OCI-LY3 (cell line): ENCODE measurements at regions not wholly inside any gene's neighbourhood (a gene's known extent, or its start where the extent isn't known, plus 50 kb on each side); places are given as distances from the start of the nearest gene placed in this dataset.

Experiments used
- EZH2phosphoT487 ChIP-seq: fragments of 200-600 bp; shearing (Covaris generic); IDR thresholded peaks from 2 replicates; pipeline ENCODE4 v1.6.1; 2018; ENCODE audit warnings: antibody characterized with exemption, mixed run types, low read depth
- TF ChIP-seq, protein P1 (sequence below): fragments of 200-600, 300-600 bp; sonication (generic); IDR thresholded peaks from 2 replicates; pipeline ENCODE4 v1.5.1; 2014; ENCODE audit warnings: antibody characterized with exemption, low read length, low read depth

DNA sequence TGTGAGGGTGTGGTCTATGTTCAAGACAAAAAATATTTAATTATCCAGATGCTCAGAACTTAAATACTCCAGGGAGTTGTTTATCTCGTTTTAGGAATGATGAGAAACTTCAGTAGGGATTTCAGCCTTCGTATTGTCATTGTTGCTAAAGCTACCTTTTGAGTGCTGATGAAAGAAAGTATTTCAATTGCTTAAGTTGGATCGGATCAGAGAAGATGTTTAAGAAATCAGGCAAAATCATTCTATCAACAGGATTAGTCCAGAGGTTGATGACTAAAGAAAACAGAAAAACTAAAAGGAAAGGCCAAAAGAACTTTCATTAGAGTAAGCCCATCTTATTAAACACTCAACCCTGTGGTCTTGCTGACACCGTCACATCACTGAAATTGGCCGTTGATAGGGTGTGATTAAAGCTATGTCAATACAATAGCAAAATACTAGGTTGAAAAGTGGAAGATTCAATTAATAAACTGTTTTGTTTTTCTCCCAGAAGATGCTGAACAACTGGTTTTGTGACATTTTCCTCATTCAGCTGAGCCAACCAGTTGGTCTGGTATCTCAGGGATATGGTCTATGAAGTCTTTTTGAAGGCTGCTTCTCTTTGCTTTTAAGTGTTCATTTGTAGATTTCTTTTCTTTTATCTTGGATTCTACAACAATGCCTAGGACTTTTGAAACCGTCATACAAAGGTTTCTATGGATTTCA, 551.7 kb downstream of the SLC4A3 start:
- TF ChIP-seq, protein P1, sequence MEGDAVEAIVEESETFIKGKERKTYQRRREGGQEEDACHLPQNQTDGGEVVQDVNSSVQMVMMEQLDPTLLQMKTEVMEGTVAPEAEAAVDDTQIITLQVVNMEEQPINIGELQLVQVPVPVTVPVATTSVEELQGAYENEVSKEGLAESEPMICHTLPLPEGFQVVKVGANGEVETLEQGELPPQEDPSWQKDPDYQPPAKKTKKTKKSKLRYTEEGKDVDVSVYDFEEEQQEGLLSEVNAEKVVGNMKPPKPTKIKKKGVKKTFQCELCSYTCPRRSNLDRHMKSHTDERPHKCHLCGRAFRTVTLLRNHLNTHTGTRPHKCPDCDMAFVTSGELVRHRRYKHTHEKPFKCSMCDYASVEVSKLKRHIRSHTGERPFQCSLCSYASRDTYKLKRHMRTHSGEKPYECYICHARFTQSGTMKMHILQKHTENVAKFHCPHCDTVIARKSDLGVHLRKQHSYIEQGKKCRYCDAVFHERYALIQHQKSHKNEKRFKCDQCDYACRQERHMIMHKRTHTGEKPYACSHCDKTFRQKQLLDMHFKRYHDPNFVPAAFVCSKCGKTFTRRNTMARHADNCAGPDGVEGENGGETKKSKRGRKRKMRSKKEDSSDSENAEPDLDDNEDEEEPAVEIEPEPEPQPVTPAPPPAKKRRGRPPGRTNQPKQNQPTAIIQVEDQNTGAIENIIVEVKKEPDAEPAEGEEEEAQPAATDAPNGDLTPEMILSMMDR, result no peak
- no peak for TF ChIP-seq EZH2phosphoT487
